ENCODE measurements at regions not wholly inside any gene's neighbourhood (a gene's known extent, or its start where the extent isn't known, plus 50 kb on each side); places are given as distances from the start of the nearest gene placed in this dataset.

DNA sequence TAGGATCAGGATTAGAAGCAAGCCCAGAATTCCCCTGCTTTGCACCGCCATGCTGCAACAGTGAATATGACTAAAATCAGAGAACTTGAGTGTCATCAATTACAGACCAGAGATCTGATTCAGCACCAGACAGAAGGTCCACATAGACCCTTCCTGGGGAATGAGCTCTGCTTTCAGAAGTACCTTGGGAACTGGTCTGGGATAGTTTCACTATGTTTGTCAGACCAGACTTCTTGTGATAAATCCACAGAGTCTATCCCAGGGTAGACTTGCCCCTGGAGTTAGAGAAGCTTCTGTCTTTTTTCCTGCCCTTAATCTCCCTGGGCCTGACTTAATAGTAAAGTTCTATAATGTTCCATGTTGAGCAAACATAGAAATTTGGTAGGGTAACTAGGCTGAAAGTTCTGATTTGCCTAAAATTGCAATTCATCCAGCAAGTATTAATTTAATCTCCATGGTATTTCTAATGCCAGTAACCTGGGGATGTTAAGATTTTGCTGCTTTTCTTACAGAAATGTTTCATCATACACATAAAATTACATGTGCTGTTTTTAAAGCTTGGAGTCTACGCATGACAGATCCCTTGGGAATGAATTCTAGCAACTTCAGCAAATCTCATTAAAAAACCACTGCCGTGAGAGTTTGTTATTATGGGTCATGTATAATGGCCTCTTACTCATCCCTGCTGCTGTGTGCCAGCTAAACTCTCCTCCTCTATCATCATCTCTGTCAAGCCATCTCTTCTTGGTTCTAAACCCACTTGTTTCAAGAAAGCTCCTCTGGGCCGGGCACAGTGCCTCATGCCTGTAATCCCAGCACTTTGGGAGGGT lies 61.3 kb upstream of the METAP2 start:
- H3K27me3 ChIP-seq (ENCODE audit: control insufficient read depth, insufficient read depth, low read length): peaks cover 3% of the 10 kb centered on the region
- ChIA-PET CTCF (interaction anchor here (1.1 to 1.2 kb wide), 2 partner anchors 163 to 339 kb away, joined by 3 to 4 read pairs; partner anchors contain the start of gene NR2C1), POLR2A (interaction anchor here (1.5 kb wide), 1 partner anchor 62 kb away, joined by 7 read pairs; the partner anchor contains the start of gene METAP2)
- no peaks in the 10 kb centered on the region for H3K9me3 ChIP-seq (ENCODE audit: control insufficient read depth, insufficient read depth, low read length)
- H3K27ac ChIP-seq (ENCODE audit: low read depth, low read length): peak overlapping the region; percentile 94
- TF ChIP-seq, protein P1, sequence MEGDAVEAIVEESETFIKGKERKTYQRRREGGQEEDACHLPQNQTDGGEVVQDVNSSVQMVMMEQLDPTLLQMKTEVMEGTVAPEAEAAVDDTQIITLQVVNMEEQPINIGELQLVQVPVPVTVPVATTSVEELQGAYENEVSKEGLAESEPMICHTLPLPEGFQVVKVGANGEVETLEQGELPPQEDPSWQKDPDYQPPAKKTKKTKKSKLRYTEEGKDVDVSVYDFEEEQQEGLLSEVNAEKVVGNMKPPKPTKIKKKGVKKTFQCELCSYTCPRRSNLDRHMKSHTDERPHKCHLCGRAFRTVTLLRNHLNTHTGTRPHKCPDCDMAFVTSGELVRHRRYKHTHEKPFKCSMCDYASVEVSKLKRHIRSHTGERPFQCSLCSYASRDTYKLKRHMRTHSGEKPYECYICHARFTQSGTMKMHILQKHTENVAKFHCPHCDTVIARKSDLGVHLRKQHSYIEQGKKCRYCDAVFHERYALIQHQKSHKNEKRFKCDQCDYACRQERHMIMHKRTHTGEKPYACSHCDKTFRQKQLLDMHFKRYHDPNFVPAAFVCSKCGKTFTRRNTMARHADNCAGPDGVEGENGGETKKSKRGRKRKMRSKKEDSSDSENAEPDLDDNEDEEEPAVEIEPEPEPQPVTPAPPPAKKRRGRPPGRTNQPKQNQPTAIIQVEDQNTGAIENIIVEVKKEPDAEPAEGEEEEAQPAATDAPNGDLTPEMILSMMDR (IDR thresholded peaks at IDR 0.05; ENCODE audit: low read depth, low read length): no peak
- H3K4me3 ChIP-seq (ENCODE audit: low read depth, low read length): no peak overlapping the region
- DNase-seq (ENCODE audit: low read depth, low spot score): peak; percentile 84

GRCh38 chr12:95413576-95413975 lies 60.4 kb upstream of the METAP2 start:
- ChIA-PET POLR2A (interaction anchor here (1.5 kb wide), 1 partner anchor 61 kb away, joined by 7 read pairs; the partner anchor contains the start of gene METAP2), CTCF (no interaction called here)

DNA sequence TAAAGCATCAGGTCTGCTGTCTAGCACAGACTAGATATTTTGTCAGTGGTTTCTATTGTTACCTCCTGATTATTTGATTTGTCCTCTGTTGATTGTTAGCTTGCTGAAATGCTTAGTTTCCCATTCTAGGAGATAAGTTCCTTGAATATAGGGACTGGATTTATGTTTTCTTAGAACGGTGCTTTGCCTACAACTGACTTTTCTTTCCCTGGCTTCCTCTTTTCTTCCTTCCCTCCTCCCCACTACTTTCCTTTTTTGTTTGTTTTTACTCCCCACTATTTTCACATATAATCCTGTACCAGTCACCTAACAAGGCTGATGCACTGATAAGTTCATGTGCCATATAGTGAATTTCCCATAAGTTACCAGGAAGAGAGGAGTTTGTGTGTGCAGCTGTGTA lies 58.5 kb upstream of the METAP2 start:
- POLR2A ChIA-PET: no interaction called here
- H3K27ac ChIP-seq (ENCODE audit: low read depth, low read length): no peak overlapping the region
- H3K4me3 ChIP-seq (ENCODE audit: low read depth, low read length): no peak overlapping the region
- no peaks in the 10 kb centered on the region for H3K27me3 ChIP-seq (ENCODE audit: control insufficient read depth, insufficient read depth, low read length)
- TF ChIP-seq, protein P1 (IDR thresholded peaks at IDR 0.05; ENCODE audit: low read depth, low read length): no peak
- DNase-seq (ENCODE audit: low read depth, low spot score): no peak
- CTCF ChIA-PET: no interaction called here
- H3K9me3 ChIP-seq (ENCODE audit: control insufficient read depth, insufficient read depth, low read length): no peaks in the 10 kb centered on the region

More at GRCh38 chr12:95413576-95413975, 60.4 kb upstream of the METAP2 start:
- no peak for DNase-seq (ENCODE audit: low read depth, low spot score)
- Histone ChIP-seq H3K27ac (ENCODE audit: low read depth, low read length) (no peak overlapping the region), H3K27me3 (ENCODE audit: control insufficient read depth, insufficient read depth, low read length) (no peaks in the 10 kb centered on the region), H3K9me3 (ENCODE audit: control insufficient read depth, insufficient read depth, low read length) (no peaks in the 10 kb centered on the region), H3K4me3 (ENCODE audit: low read depth, low read length) (no peak overlapping the region)
- TF ChIP-seq, protein P1 (IDR thresholded peaks at IDR 0.05; ENCODE audit: low read depth, low read length): no peak

GRCh38 chr12:95416111-95416636 lies 57.8 kb upstream of the METAP2 start:
- no peak overlapping the region for H3K4me3 ChIP-seq (ENCODE audit: low read depth, low read length)
- DNase-seq (ENCODE audit: low read depth, low spot score): no peak
- POLR2A ChIA-PET: no interaction called here
- TF ChIP-seq, protein P1 (IDR thresholded peaks at IDR 0.05; ENCODE audit: low read depth, low read length): no peak
- no peak overlapping the region for H3K27ac ChIP-seq (ENCODE audit: low read depth, low read length)
- no peaks in the 10 kb centered on the region for H3K27me3 ChIP-seq (ENCODE audit: control insufficient read depth, insufficient read depth, low read length)
- no peaks in the 10 kb centered on the region for H3K9me3 ChIP-seq (ENCODE audit: control insufficient read depth, insufficient read depth, low read length)
- CTCF ChIA-PET: no interaction called here

GRCh38 chr12:95417372-95417771 lies 56.6 kb upstream of the METAP2 start:
- no peaks in the 10 kb centered on the region for H3K27me3 ChIP-seq (ENCODE audit: control insufficient read depth, insufficient read depth, low read length)
- DNase-seq (ENCODE audit: low read depth, low spot score): no peak
- H3K9me3 ChIP-seq (ENCODE audit: control insufficient read depth, insufficient read depth, low read length): no peaks in the 10 kb centered on the region
- ChIA-PET POLR2A (no interaction called here), CTCF (no interaction called here)
- TF ChIP-seq, protein P1 (IDR thresholded peaks at IDR 0.05; ENCODE audit: low read depth, low read length): no peak
- no peak overlapping the region for H3K4me3 ChIP-seq (ENCODE audit: low read depth, low read length)
- no peak overlapping the region for H3K27ac ChIP-seq (ENCODE audit: low read depth, low read length)
